Esophagus squamous epithelium (tissue), 5 donors: ENCODE measurements at regions not wholly inside any gene's neighbourhood (a gene's known extent, or its start where the extent isn't known, plus 50 kb on each side); places are given as distances from the start of the nearest gene placed in this dataset.
"Not testable (repeated sequence)": the region's sequence is repeated elsewhere in the genome, so short reads cannot be mapped to it uniquely, and the experiment has no call there.

Experiments
- DNase-seq: peaks from one replicate; lab custom pipeline; 2025; lab: John Stamatoyannopoulos, UW
- H3K27ac ChIP-seq, 4 donors: fragments of 200-600 bp; sonication (generic); one replicate each; pipeline ENCODE4 v1.5.1; 2016 to 2019; ENCODE audit warnings: mild to moderate bottlenecking in 1 of 4
- H3K27me3 ChIP-seq, 4 donors: fragments of 200-600 bp; sonication (generic); 1 replicate in 3 of 4; 2 replicates in 1 of 4; pipeline versions ENCODE4 v1.5.1 to v1.6.0; 2017 to 2021; ENCODE audit warnings: antibody characterized with exemption in 1 of 4
- H3K36me3 ChIP-seq, 3 donors: fragments of 200-600 bp; sonication (generic); one replicate each; pipeline ENCODE4 v1.5.1; 2016 to 2019
- H3K4me1 ChIP-seq, 3 donors: fragments of 200-600 bp; sonication (generic); one replicate each; pipeline ENCODE4 v1.5.1; 2017 to 2019
- H3K4me3 ChIP-seq, 4 donors: fragments of 200-600 bp; sonication (generic); 1 replicate in 3 of 4; 2 replicates in 1 of 4; pipeline ENCODE4 v1.5.1; 2016 to 2019; ENCODE audit warnings: mild to moderate bottlenecking in 2 of 4, moderate library complexity in 1 of 4
- H3K9me3 ChIP-seq, 3 donors: fragments of 200-600 bp; sonication (generic); one replicate each; pipeline ENCODE4 v1.5.1; 2016 to 2019
- CTCF ChIP-seq, 6 experiments: fragments of 450-650 bp in 4 of 6; fragments of 200-600 bp in 2 of 6; sonication (generic) in 2 of 6; IDR thresholded peaks; one replicate each; pipeline ENCODE4 v1.5.1; 2016 to 2019; ENCODE audit warnings: antibody characterized with exemption in 6 of 6, mild to moderate bottlenecking in 4 of 6, moderate library complexity in 4 of 6
- POLR2A ChIP-seq, 4 donors: fragments of 450-650 bp; IDR thresholded peaks; one replicate each; pipeline ENCODE4 v1.6.1; 2017; ENCODE audit warnings: antibody characterized with exemption in 4 of 4, mild to moderate bottlenecking in 4 of 4, moderate library complexity in 3 of 4
- WGBS, 2 donors: methylation state at CpG; one replicate each; pipeline ENCODE4 v1.1.5; 2018; 5-methylcytosine and 5-hydroxymethylcytosine counted together
- intact Hi-C: fragments of 100-400 bp; cut with DNase I; formaldehyde crosslinking; loops from one replicate; pipeline ENCODE4 v1.15.0; 2022
- donor health status: DM: yes; HTN: yes; CAD: no.

- H3K27ac ChIP-seq: no peak overlapping the region
- H3K9me3 ChIP-seq: no peaks in the 10 kb centered on the region
- no peak overlapping the region for H3K4me3 ChIP-seq
- WGBS, 2 donors: 24 to 35% methylated on average over 6 of the region's 6 CpGs
- no peak for DNase-seq
- H3K36me3 ChIP-seq: no peaks in the 10 kb centered on the region
- H3K4me1 ChIP-seq: no peaks in the 10 kb centered on the region
- H3K27me3 ChIP-seq: no peaks in the 10 kb centered on the region
- TF ChIP-seq POLR2A (IDR thresholded peaks at IDR 0.05) (no peak), CTCF (IDR thresholded peaks at IDR 0.05) (no peak)
- intact Hi-C loops: no loop called here
Observed at GRCh38 chr2:102891296-102891695, 129.5 kb downstream of the TMEM182 start.

- Histone ChIP-seq H3K27me3 (no peaks in the 10 kb centered on the region), H3K4me1 (no peaks in the 10 kb centered on the region), H3K4me3 (no peak overlapping the region), H3K9me3 (no peaks in the 10 kb centered on the region), H3K27ac (no peak overlapping the region), H3K36me3 (no peaks in the 10 kb centered on the region)
- TF ChIP-seq CTCF (IDR thresholded peaks at IDR 0.05): no peak
- no peak for TF ChIP-seq POLR2A (IDR thresholded peaks at IDR 0.05)
- 63 to 70% methylated on average over 10 of the region's 10 CpGs for WGBS, 2 donors
- DNase-seq: no peak
- intact Hi-C loops: no loop called here
Observed at GRCh38 chr2:102892698-102893310, 131.0 kb downstream of the TMEM182 start.

DNA sequence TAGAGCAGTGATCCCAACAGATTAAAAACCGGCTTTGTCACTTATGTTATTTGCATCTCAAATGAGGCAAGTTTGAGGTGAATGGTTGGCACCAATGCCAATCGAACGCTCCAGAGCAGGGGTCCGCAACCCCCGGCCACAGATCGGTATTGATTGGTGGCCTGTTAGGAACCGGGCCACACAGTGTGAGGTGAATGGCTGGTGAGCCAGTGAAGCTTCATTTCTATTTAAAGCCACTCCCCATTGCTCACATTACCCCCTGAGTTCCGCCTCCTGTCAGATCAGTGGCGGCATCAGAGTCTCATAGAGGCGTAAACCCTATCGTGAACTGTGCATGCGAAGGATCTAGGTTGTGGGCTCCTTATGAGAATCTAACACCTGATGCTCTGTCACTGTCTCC, 132.0 kb downstream of the TMEM182 start:
- TF ChIP-seq CTCF (IDR thresholded peaks at IDR 0.05): no peak
- TF ChIP-seq POLR2A (IDR thresholded peaks at IDR 0.05): no peak
- H3K9me3 ChIP-seq: no peaks in the 10 kb centered on the region
- 87 to 92% methylated on average over 10 to 12 of the region's 12 CpGs for WGBS, 2 donors
- H3K4me1 ChIP-seq: no peaks in the 10 kb centered on the region
- H3K27ac ChIP-seq: no peak overlapping the region
- no peak overlapping the region for H3K4me3 ChIP-seq
- H3K27me3 ChIP-seq: no peaks in the 10 kb centered on the region
- no peaks in the 10 kb centered on the region for H3K36me3 ChIP-seq
- no peak for DNase-seq
- intact Hi-C loops: no loop called here

GRCh38 chr2:102895376-102895775, 133.5 kb downstream of the TMEM182 start:
- Histone ChIP-seq H3K9me3 (no peaks in the 10 kb centered on the region), H3K27ac (no peak overlapping the region), H3K4me1 (no peaks in the 10 kb centered on the region), H3K4me3 (no peak overlapping the region), H3K27me3 (no peaks in the 10 kb centered on the region), H3K36me3 (no peaks in the 10 kb centered on the region)
- intact Hi-C loops: no loop called here
- 28 to 55% methylated on average over 2 of the region's 2 CpGs for WGBS, 2 donors
- no peak for DNase-seq
- TF ChIP-seq CTCF (IDR thresholded peaks at IDR 0.05) (no peak), POLR2A (IDR thresholded peaks at IDR 0.05) (no peak)

- H3K4me3 ChIP-seq, H3K27ac ChIP-seq, H3K27me3 ChIP-seq, H3K4me1 ChIP-seq, H3K36me3 ChIP-seq, DNase-seq, intact Hi-C loops, H3K9me3 ChIP-seq: not testable (repeated sequence)
- 42% methylated on average over 2 of the region's 2 CpGs for WGBS, 2 donors
Observed at GRCh38 chr2:102909240-102909639, 147.4 kb downstream of the TMEM182 start.

DNA sequence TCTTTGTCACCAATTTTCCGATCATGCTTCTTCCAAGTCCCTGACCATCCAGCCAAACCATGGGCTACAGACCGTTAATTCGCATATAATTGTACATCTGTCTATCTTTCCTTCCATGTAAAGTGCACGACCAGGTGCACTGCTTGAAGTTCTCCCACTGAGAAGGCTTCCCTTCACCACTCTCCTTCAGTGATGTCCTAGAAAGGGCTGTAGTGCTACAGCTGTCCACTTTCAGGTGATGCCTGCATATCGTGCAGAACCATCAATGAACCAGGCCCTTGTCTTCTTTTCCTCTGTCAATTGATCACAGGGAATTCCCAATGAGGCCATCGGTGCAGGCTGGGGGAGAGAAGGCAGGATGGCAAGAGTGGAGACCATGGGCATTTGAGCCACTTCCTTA, 148.9 kb downstream of the TMEM182 start:
- WGBS, 2 donors: 72 to 85% methylated on average over 4 to 5 of the region's 6 CpGs
- intact Hi-C loops: no loop called here
- H3K27me3 ChIP-seq: no peaks in the 10 kb centered on the region
- TF ChIP-seq POLR2A (IDR thresholded peaks at IDR 0.05): no peak
- TF ChIP-seq CTCF (IDR thresholded peaks at IDR 0.05): no peak
- no peak overlapping the region for H3K27ac ChIP-seq
- DNase-seq: no peak
- H3K4me3 ChIP-seq: no peak overlapping the region
- no peaks in the 10 kb centered on the region for H3K36me3 ChIP-seq
- no peaks in the 10 kb centered on the region for H3K9me3 ChIP-seq
- no peaks in the 10 kb centered on the region for H3K4me1 ChIP-seq
